T-helper 1 cell treated with Interleukin-12 subunit alpha and Interleukin-12 subunit beta and Interleukin-4 antibody, amounts not matched to agents 30 ng/mL and 1 ng/mL, for 36 hours (primary cell): ENCODE measurements at regions not wholly inside any gene's neighbourhood (a gene's known extent, or its start where the extent isn't known, plus 50 kb on each side); places are given as distances from the start of the nearest gene placed in this dataset.

ENCODE experiments used
- intact Hi-C: fragments of 100-400 bp; cut with micrococcal nuclease; formaldehyde crosslinking; loops from one replicate; pipeline ENCODE4 v1.15.1; 2024

DNA sequence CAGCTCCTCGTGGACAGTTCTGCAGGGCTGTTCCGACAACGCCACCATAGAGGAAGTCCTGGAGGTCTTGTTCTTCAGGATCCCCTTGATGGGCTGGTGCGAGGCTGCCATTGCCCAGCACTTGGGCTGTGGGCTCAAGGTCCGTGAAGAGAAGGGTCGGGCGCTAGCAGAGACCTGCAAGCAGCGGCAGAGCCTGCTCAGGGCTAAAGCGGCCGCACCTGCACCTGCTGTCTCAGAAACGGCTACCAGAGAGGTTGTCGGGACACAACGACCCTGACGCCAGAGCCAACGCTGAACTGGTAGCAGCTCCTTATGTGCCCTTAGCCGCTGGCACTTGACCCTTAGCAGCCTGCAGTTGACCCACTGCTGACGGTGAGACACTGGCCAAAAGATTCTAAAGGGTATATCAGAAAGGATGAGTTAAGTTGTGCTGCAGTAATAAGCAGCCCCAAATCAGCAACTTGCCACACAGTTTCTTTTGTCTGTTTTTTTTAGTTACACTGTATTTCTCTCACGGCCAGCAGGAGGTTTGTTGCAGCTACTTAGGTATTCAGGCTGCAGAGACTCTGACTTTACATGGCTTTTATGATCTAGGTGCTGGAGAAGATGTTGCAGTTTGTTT lies 55.5 kb upstream of the ST6GAL2 start:
- intact Hi-C loops, result no loop called here

DNA sequence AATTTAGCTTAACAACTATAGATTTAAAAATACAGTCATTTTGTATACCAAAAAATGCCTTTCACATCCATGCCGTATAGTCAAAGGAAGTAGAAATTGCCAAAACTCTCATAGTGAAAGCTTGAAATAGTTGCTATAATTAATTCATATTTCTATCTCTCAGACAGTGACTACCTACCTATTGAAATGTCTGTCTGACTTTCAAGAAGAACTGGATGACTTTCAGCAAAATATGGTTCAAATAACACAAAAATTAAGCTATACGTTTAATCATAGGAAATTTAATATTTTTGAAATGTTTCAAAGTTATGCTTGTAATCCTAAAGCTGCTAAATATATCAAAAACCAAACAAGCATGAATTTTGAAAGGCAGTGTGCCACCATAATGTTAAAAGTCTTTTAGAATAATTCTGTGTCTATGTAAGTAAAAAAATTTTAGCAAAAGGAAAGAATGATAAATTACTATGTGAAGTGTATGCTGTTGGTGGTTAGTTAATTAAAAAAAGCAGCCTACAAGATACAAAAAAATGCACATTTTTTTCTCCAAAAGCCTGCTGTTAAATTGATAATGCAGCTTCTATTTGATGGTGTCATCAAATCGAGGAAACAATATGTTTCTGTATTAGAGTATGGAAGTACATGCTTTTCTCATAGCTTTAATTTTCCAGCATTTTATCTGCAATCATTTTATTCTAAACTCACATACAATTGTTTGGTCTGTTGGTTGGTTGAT lies 57.7 kb upstream of the ST6GAL2 start:
- intact Hi-C loops, result no loop called here

DNA sequence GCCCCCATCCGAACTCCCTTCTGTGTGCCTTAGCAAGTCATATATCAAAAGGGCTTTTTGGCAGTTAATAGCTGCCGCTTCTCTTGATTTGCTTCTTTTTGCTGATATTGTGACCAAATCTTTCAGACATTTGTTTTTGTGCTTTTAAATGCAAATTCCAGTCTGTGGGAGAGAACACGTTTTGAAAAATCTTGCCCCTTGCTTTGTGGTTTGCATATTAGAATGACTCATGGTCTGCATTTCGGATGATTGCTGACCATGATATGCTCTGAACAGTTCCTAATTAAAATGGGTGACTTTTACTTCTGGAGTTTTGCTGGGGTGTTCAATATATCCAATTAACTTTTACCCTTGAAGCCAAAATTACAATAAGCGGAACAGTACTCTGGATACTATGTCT lies 58.2 kb upstream of the ST6GAL2 start:
- intact Hi-C loops, result no loop called here

- intact Hi-C loops, result no loop called here
Observed at GRCh38 chr2:106948540-106948939, 62.6 kb upstream of the ST6GAL2 start.

GRCh38 chr2:106953236-106953635 lies 67.3 kb upstream of the ST6GAL2 start:
- intact Hi-C loops, result no loop called here

DNA sequence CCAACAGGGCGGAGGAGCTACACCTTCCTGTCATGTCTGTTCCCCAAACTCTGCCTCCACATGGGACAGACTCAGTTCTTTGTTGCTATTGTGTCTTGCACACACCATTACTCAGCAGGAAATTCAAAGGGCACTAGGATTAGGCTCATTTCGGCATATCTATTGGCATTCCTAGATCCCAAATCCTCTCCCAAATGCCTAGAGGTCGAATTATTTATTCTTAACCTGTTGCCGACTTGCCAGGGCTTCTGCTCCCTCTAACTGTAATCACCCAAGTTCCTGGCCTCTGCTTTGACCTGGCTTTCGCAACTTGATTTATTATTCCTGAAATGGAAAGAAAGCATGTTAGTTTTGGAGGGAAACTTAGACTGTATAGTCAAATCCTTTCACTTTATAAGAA lies 67.8 kb upstream of the ST6GAL2 start:
- intact Hi-C loops, result no loop called here

DNA sequence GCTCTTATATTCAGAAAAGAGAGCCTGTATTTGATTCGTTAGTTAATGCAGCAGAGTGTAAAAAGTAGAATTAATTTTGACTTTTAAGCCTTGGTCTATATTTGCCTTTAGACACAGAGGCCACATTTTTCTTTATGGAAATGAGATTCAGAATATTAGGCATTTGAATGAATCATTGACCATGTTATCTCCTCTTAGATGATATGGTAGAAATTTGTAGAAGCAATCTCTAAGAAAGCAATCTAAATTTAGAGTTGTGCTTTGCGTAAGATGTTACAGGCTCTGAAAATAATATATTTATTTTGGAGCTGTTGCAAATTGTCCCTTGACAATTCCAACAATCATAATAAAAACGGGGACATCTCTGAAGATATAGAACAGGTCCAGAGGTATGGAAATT lies 68.3 kb upstream of the ST6GAL2 start:
- intact Hi-C loops, result no loop called here

- intact Hi-C loops, result no loop called here
Observed at GRCh38 chr2:106956416-106956815, 70.4 kb upstream of the ST6GAL2 start.

DNA sequence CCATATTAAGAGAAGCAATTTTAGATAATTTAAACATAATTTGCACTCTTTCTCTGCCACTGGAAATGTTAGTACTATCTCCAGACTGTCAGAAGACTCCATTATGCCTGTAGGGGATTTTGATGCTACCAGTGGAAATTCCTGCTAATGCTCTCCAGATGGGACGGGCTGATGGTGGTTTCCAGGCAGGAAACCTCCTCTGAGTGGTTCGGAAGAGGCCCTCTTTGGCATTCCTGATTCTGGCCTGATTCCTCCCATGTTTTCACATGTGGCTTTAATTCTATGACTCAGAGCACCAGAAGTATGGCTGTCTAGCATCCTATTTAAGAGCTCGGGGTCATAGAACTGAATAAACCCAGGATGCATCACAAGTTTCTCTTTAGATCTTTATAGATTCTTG lies 70.9 kb upstream of the ST6GAL2 start:
- intact Hi-C loops, result no loop called here

DNA sequence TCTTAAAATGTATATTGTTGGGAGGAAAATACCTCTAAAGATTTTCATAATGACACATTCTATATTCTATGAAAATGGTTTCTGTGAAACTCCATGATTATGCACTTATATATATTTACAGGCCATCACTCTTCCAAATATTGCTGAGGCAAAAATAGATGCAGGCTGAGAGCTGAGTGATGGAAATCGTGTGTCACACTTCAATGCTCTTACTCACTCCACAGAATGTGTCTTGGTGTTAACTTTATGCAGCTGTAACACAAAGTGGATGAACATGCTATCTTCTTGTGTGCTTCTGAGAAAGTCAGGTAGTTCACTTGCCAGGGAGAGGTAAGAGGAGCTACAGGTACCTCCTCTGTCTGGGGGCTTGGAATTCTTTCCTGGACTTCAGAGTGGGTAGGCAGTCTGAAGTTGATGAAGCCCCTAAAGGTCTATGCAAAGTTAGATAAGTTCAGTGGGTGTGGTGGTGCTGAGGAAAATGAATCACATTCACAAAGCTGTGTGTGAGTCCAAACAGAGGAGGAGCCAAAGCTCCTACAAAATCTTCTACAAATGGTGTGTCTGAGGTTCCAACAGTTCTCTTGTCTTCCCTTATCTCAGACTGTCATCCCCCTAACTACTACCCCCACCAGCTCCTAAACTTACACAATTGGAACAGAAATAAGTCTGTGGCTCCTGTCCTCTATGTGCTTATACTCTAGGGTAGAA lies 74.2 kb upstream of the ST6GAL2 start:
- intact Hi-C loops, result no loop called here

DNA sequence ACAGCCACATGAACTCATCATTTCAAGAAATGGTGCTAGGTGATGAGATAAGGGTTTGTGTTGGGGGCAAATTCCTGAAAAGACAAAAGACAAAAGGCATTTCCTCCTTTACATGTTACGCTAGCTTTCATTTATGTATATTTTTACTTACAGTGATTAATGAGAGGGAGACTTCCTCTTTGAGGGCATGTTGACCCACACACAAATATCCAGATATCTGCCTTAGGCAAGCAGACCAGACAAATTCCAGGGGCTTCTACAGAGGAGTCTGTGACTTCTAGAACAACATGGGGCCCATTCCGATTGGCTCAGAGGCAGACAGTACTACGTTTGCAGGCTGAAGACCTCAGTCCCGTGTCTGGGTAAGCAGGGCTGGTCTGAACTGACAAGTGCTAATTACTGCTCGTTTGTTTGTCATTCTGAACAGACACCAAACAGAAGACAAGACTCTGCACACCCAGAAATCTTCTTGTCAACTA lies 74.8 kb upstream of the ST6GAL2 start:
- intact Hi-C loops, result no loop called here

- intact Hi-C loops, result no loop called here
Observed at GRCh38 chr2:106961328-106961727, 75.4 kb upstream of the ST6GAL2 start.

- intact Hi-C loops, result no loop called here
Observed at GRCh38 chr2:106963156-106963555, 77.2 kb upstream of the ST6GAL2 start.

DNA sequence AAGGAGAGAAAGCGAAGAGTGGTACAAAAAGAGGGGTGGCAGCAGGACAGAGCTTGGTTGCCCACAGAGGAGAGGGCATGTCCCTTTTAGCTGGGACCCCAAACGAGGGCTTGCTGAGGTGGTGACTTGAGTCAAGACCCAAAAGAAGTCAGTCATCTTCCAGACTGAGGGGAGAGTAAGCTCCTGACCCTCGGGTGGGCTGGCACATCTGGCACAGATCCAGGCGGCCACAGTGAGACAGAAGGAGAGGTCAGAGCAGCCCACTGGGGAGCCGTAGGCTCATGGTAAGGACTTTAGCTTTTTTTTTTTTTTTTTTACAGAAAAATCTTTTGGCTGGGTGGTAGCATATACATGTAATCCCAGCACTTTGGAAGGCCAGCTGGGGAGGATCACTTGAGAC lies 77.9 kb upstream of the ST6GAL2 start:
- intact Hi-C loops, result no loop called here

- intact Hi-C loops, result no loop called here
Observed at GRCh38 chr2:106965611-106966010, 79.6 kb upstream of the ST6GAL2 start.

- intact Hi-C loops, result no loop called here
Observed at GRCh38 chr2:106969777-106970176, 83.8 kb upstream of the ST6GAL2 start.

DNA sequence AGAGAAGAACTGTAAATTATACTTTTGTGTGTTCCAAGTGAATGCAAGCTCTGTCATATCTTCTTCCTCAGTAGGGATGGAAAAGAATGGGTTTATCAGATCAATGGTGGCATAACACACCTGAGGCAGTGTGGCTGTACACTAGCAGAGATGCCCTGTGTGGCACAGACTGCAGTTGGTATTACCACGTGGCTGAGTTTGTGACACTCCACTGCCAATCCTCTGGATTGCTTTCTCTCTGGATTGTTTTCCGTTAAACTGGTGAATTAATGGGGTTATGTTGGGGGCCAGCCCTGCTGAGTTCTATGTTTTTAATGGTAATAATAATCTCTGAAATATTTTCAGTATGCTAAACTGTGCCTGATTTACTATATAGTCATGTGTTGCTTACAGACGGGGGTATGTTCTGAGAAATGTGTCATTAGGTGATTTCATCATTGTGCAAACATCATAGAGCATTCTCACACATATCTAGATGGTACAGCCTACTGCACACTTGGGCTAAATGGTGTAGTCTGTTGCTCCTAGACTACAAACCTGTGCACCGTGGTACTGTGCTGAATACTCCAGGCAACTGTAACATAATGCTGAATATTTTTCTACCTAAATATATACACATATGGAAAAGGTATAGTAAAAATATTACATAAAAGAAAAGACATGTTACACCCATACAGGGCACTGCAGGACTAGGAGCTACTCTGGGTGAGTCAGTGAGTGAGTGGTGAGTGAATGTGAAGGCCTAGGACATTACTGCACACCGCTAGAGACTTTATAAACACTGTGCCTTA lies 84.7 kb upstream of the ST6GAL2 start:
- intact Hi-C loops, result no loop called here

GRCh38 chr2:106972782-106973181 lies 86.8 kb upstream of the ST6GAL2 start:
- intact Hi-C loops, result no loop called here

- intact Hi-C loops, result no loop called here
Observed at GRCh38 chr2:106974891-106975290, 88.9 kb upstream of the ST6GAL2 start.

- intact Hi-C loops, result no loop called here
Observed at GRCh38 chr2:106975641-106976040, 89.7 kb upstream of the ST6GAL2 start.

DNA sequence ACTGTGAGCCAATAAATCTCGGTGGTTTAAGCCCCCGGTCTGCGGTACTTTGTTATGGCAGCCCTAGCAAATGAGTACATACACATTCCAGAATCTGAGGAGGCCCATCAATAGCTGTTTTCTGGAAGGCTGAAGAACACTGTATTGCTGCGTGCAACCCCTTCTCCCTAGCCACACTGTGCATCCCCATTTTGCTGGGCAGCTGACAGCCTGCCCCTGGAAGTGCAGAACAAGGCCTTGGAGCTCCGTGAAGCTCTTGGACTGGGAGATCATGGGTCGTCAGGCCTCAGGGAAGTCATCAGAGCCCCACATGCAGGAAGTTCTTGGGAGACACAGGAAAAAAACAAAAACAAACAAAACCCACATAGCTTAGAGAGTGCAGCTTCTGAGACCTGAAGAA lies 90.6 kb upstream of the ST6GAL2 start:
- intact Hi-C loops, result no loop called here

- intact Hi-C loops, result no loop called here
Observed at GRCh38 chr2:106977717-106978116, 91.8 kb upstream of the ST6GAL2 start.
